ENCODE measurements at regions not wholly inside any gene's neighbourhood (a gene's known extent, or its start where the extent isn't known, plus 50 kb on each side); places are given as distances from the start of the nearest gene placed in this dataset.

DNA sequence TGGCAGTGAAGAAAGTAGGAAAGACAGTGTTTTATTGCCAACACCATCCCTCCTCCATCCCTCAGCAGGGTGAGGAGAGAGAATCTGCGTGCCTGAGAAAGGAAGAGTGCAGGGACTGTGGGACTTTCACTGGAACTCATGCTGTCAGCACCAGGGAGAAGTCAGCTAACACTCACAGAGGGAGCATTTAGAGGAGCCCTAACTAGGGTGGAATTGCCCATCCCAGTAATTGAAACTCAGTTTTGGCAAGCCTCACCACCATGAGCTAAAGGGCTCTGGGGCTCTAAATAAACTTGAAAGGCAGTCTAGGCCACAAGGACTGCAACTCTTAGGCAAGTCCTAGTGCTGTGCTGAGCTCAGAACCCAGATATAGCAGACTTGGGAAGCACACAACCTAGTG, 622.3 kb downstream of the SEMA5A start:
- no peak for DNase-seq

DNA sequence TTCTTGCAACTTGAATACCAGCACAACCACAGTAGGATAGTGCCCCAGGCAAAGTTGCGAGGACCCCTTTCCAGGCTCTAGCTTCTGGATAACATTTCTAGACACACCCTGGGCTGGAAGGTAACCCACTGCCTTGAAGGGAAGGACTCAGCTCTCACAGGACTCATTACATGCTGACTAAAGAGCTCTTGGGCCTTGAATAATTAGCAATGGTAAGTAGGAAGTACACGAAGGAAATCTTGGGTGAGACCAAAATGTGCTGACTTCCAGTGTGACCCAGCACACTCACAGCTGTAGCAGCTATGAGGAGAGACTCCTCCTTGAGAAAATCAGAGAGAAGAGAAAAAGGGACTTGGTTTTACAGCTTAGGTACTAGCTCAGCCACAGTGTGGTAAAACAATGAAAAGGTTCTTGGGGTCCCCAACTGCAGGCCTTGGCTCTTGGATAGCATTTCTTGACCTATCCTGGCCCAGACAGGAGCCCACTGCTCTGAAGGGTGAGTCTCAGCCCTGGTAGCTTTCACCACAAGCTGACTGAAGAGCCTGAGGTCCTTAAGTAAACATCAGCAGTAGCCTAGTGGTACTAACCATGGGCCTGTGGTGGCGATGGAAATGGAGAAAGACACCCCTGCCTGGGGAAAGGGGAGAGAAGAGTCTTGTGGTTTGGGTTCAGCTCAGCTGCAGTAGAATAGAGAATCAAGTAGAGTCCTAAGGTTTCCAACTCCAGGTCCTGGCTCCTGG, 621.7 kb downstream of the SEMA5A start:
- DNase-seq = no peak

DNA sequence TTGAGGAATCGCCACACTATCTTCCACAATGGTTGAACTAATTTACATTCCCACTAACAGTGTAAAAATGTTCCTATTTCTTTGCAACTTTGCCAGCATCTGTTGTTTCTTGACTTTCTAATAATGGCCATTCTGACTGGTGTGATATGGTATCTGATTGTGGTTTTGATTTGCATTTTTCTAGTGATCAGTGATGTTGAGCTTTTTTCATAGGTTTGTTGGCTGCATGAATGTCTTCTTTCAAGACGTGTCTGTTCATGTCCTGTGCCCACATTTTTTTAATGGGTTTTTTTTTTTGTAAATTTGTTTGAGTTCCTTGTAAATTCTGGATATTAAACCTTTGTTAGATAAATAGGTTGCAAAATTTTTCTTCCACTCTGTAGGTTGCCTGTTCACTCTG, 615.9 kb downstream of the SEMA5A start:
- no peak for DNase-seq

GRCh38 chr5:8934455-8934854, 611.4 kb downstream of the SEMA5A start:
- no peak for DNase-seq

DNA sequence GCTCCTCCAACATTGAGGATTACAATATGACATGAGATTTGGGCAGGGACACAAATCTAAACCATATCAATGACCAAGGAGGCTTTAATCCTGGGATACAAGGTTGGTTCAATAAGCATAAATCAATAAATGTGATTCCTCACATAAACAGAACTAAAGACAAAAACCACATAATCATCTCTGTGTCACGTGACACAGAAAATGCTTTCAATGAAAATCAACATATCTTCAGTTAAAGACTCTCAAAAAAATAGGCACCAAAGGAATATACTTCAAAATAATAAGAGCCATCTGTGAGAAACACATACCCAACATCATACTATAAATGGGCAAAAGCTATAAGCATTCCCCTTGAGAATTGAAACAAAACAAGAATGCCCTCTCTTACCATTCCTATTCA, 604.9 kb downstream of the SEMA5A start:
- DNase-seq = no peak

DNA sequence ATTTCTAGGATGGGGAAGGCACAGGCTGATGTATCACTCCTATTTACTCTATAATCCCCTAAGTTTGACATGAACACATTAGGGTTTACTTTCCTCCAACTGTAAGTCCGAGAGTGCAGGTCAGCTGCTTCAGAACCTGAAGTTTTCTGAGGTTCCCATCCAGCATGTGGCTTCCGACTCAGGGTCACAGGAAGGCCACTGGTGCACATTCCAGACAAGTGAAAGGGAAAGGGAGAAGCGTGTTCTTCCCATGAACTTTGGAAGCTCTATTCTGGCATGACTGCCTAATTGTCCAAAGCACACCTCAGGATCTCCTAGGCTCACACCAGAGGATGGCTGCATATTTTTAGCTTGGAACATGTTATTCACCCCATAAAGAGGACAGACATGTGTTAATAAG, 602.6 kb downstream of the SEMA5A start:
- DNase-seq = no peak

- no peak for DNase-seq
Observed at GRCh38 chr5:8944005-8944404, 601.9 kb downstream of the SEMA5A start.

DNA sequence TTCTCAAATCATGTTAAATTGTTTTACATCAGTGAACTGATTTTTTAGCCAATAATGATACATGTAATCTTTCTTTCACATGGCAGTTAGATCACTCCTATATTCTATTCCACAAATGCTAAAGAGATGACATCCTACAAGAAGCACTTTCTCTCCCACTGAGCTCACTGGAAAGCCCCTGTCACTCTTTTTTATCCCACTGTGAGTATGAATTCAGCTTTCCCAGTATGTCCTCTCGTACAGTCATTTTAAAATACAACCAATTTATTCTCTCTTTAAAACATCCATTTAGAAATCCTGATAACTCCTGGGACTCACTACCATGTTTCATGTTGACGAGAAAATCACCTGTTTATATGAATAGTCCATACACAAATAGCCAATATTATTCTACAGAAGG, 599.9 kb downstream of the SEMA5A start:
- DNase-seq = no peak

DNA sequence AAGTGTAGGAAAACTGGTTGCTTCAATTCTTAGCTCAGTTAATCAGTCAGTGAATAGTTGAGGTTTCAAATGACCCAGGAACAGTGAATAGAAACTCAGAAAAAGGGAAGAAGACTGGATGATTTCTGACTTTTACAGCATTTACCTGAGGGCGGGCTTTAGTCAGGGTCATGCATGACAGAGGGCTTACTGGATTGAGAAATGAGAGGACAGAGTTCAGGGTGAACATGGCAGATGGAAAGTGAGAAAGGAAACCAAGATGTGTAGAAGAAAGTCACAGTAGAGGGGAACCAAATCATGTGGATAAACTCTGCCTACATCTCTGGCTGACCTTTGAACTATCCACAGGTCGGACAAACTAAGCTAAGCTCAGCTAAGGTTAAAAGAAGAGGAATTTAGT, 596.0 kb downstream of the SEMA5A start:
- no peak for DNase-seq

GRCh38 chr5:8952147-8952546, 593.7 kb downstream of the SEMA5A start:
- DNase-seq = no peak

- DNase-seq = no peak
Observed at GRCh38 chr5:8953016-8953415, 592.9 kb downstream of the SEMA5A start.

DNA sequence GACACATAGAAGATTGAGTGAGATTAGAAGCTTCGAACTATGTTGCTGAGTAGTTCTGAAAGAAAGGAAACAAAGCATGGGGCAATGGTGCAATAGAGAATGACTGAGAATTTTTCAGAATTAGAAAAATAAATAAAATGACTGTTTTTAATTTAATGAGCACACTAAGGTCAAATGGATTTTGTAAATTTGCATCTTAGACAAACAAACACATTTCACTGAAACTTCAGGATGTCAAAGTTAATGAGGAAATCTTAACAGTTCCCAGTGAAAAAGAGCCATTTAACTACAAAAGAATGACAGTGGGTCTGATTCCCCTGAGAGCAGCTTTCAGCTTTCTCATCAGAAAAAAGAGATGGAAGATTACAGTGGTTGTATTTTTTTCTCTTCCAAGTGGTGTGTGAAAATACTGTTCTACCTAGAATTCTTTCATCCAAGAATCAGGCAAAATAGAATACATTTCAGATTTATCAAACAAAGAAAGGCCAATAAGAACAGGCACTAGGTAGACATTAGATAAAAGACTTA, 591.9 kb downstream of the SEMA5A start:
- DNase-seq = no peak

DNA sequence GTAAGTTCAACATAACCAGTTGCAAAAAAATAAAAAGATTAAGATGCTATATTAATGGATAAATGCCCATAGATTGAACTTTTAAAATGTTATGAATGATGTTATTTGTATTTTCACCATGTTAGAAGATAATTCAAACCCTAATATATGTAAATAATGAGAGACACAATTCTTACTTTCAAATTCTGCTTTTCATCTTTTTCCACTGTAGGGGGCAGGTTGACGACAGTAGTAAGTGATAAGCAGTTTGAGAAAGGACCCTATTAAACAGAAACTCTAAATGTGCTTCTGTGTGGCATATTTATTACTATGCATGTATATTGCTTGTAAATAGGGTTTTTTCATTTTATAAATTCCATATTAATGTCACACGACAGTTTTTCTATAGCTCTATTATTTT, 591.1 kb downstream of the SEMA5A start:
- DNase-seq = no peak

- DNase-seq = no peak
Observed at GRCh38 chr5:8956659-8957058, 589.2 kb downstream of the SEMA5A start.

DNA sequence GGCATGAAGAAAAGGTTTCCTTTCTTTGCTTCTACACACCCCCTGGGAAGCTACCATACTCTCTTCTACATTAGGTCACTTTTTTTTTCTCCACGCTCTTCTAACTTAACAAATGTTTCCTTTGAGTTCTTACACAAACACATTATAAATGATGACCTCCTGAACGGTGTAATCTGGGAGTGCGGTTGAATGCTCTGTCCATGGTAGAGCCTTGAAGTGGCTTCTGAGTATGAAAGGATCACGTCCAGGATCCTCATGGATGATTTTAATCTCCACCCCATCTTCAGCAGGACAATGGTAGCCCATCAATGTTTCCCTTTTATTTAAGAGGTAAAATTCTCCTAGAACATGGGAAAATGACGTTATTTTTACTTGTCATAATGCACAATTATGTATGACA, 587.3 kb downstream of the SEMA5A start:
- no peak for DNase-seq

DNA sequence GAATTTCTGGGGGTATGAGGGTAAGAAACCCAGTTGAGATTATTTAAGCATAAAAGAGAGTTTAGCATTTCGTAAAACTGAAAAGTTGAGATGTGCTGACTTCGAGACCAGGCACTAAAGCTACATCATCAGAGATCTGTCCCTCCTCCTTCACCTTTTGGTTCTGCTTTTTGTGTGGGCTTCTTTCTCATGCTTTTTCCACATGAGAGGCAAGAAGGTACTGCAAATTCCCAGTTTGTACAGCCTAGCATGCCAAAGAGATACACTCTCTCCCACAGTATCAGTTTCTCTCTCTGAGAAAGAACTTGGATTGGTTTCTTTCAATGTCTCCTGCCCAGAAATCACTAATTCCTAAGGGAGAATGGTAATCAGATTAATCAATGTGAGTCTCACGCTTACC, 584.7 kb downstream of the SEMA5A start:
- DNase-seq = no peak

GRCh38 chr5:8961956-8962355, 583.9 kb downstream of the SEMA5A start:
- DNase-seq = no peak

- DNase-seq = no peak
Observed at GRCh38 chr5:8981016-8981415, 564.9 kb downstream of the SEMA5A start.

- DNase-seq = no peak
Observed at GRCh38 chr5:8981496-8981895, 564.4 kb downstream of the SEMA5A start.

- no peak for DNase-seq
Observed at GRCh38 chr5:8984386-8984785, 561.5 kb downstream of the SEMA5A start.

Data from C1 segment of cervical spinal cord (tissue), 14 donors.